ENCODE measurements at regions not wholly inside any gene's neighbourhood (a gene's known extent, or its start where the extent isn't known, plus 50 kb on each side); places are given as distances from the start of the nearest gene placed in this dataset.

- no peaks in the 10 kb centered on the region for H3K79me2 ChIP-seq (ENCODE audit: insufficient read depth, low read length)
- H3K9me3 ChIP-seq (ENCODE audit: low read depth, low read length): no peaks in the 10 kb centered on the region
- H3K36me3 ChIP-seq (ENCODE audit: insufficient read depth, low read length): no peaks in the 10 kb centered on the region
- no peaks in the 10 kb centered on the region for H4K20me1 ChIP-seq (ENCODE audit: insufficient read depth, low read length)
- no peak overlapping the region for H3K4me2 ChIP-seq (ENCODE audit: insufficient read depth, low read length)
- H3K27ac ChIP-seq (ENCODE audit: low read depth, low read length): no peak overlapping the region
- H3K4me3 ChIP-seq (ENCODE audit: insufficient read depth, low read length): no peak overlapping the region
- no peaks in the 10 kb centered on the region for H3K27me3 ChIP-seq (ENCODE audit: insufficient read depth, low read length)
- no peaks in the 10 kb centered on the region for H3K4me1 ChIP-seq (ENCODE audit: insufficient read depth, low read length)
- no peak for DNase-seq (ENCODE audit: insufficient read length, low spot score, missing footprints)
- no peak for TF ChIP-seq CTCF (IDR thresholded peaks at IDR 0.05; ENCODE audit: extremely low read depth, low read depth, low read length)
- no peak overlapping the region for H2AFZ ChIP-seq (ENCODE audit: low read length)
Observed at GRCh38 chr9:117873664-117874063, 169.5 kb downstream of the TLR4 start.

DNA sequence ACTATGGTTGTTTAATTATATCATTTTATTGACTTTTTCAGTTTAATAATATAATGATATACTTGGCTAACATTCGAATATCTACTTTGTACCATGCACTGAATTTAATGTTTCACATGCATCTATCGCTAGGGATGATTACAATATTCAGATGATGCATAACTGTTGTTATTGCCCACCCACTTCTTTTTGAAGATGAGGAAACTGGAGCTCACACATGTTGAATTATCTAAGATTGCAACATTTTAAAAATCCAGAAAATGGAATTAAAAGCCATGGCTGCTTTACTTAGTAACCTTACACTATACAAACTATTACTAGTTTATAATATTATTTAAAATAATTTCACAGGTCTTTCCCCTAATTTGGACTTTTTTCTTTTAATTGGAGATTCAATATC is 171.7 kb downstream of the TLR4 start:
- Histone ChIP-seq H3K4me1 (ENCODE audit: insufficient read depth, low read length) (no peaks in the 10 kb centered on the region), H3K27me3 (ENCODE audit: insufficient read depth, low read length) (no peaks in the 10 kb centered on the region), H3K79me2 (ENCODE audit: insufficient read depth, low read length) (no peaks in the 10 kb centered on the region), H3K36me3 (ENCODE audit: insufficient read depth, low read length) (no peaks in the 10 kb centered on the region), H3K4me2 (ENCODE audit: insufficient read depth, low read length) (no peak overlapping the region), H3K27ac (ENCODE audit: low read depth, low read length) (no peak overlapping the region), H4K20me1 (ENCODE audit: insufficient read depth, low read length) (no peaks in the 10 kb centered on the region), H2AFZ (ENCODE audit: low read length) (no peak overlapping the region), H3K4me3 (ENCODE audit: insufficient read depth, low read length) (no peak overlapping the region), H3K9me3 (ENCODE audit: low read depth, low read length) (no peaks in the 10 kb centered on the region)
- DNase-seq (ENCODE audit: insufficient read length, low spot score, missing footprints): no peak
- no peak for TF ChIP-seq CTCF (IDR thresholded peaks at IDR 0.05; ENCODE audit: extremely low read depth, low read depth, low read length)

DNA sequence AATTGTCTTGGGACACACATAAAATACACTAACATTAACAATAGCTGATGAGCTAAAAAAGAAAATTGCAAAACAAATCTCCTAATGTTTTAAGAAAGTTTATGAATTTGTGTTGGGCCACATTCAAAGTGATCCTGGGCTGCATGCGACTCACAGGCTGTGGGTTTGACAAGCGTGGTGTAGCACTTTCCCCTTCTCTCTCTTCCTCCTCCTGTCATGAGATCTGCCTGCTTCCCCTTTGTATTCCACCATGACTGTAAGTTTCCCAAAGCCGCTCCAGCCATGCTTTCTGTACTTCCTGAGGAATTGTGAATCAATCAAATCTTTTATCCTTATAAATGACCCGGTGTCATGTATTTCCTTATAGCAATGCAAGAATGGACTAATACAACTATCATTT is 178.0 kb downstream of the TLR4 start:
- Histone ChIP-seq H3K27ac (ENCODE audit: low read depth, low read length) (no peak overlapping the region), H3K4me2 (ENCODE audit: insufficient read depth, low read length) (no peak overlapping the region), H3K36me3 (ENCODE audit: insufficient read depth, low read length) (no peaks in the 10 kb centered on the region), H3K27me3 (ENCODE audit: insufficient read depth, low read length) (no peaks in the 10 kb centered on the region), H3K4me1 (ENCODE audit: insufficient read depth, low read length) (no peaks in the 10 kb centered on the region), H2AFZ (ENCODE audit: low read length) (no peak overlapping the region), H3K4me3 (ENCODE audit: insufficient read depth, low read length) (no peak overlapping the region), H3K9me3 (ENCODE audit: low read depth, low read length) (no peaks in the 10 kb centered on the region), H3K79me2 (ENCODE audit: insufficient read depth, low read length) (no peaks in the 10 kb centered on the region), H4K20me1 (ENCODE audit: insufficient read depth, low read length) (no peaks in the 10 kb centered on the region)
- no peak for TF ChIP-seq CTCF (IDR thresholded peaks at IDR 0.05; ENCODE audit: extremely low read depth, low read depth, low read length)
- DNase-seq (ENCODE audit: insufficient read length, low spot score, missing footprints): no peak

GRCh38 chr9:117886616-117887015 is 182.4 kb downstream of the TLR4 start:
- Histone ChIP-seq H3K9me3 (ENCODE audit: low read depth, low read length) (no peaks in the 10 kb centered on the region), H3K79me2 (ENCODE audit: insufficient read depth, low read length) (no peaks in the 10 kb centered on the region), H3K27ac (ENCODE audit: low read depth, low read length) (no peak overlapping the region), H3K4me3 (ENCODE audit: insufficient read depth, low read length) (no peak overlapping the region), H3K4me1 (ENCODE audit: insufficient read depth, low read length) (no peaks in the 10 kb centered on the region), H3K4me2 (ENCODE audit: insufficient read depth, low read length) (no peak overlapping the region), H2AFZ (ENCODE audit: low read length) (no peak overlapping the region), H3K27me3 (ENCODE audit: insufficient read depth, low read length) (no peaks in the 10 kb centered on the region), H4K20me1 (ENCODE audit: insufficient read depth, low read length) (no peaks in the 10 kb centered on the region), H3K36me3 (ENCODE audit: insufficient read depth, low read length) (no peaks in the 10 kb centered on the region)
- TF ChIP-seq CTCF (IDR thresholded peaks at IDR 0.05; ENCODE audit: extremely low read depth, low read depth, low read length): no peak
- DNase-seq (ENCODE audit: insufficient read length, low spot score, missing footprints): no peak
